Motor neuron (in vitro differentiated cells): ENCODE measurements at regions not wholly inside any gene's neighbourhood (a gene's known extent, or its start where the extent isn't known, plus 50 kb on each side); places are given as distances from the start of the nearest gene placed in this dataset.
"Not testable (repeated sequence)": the region's sequence is repeated elsewhere in the genome, so short reads cannot be mapped to it uniquely, and the experiment has no call there.

Source experiments
- ATAC-seq, 8 experiments: fragments of 200-7000 bp; cut with Tn5 transposase; replicated peaks in 6 of 8; 2 replicates each; pipeline ENCODE4 v1.8.0; 2021; ENCODE audit warnings: mild to moderate bottlenecking in 8 of 8, moderate library complexity in 8 of 8
- H3K27ac ChIP-seq, 2 donors: fragments of 250-450 bp; sonication (Bioruptor Pico); 2 replicates each; pipeline ENCODE4 v1.9.0; 2021; ENCODE audit warnings: antibody characterized with exemption in 2 of 2, mild to moderate bottlenecking in 2 of 2, moderate library complexity in 1 of 2
- H3K4me1 ChIP-seq, 2 donors: fragments of 250-450 bp; sonication (Bioruptor Pico); replicated peaks in 1 of 2; 2 replicates each; pipeline ENCODE4 v1.6.1; 2021; ENCODE audit warnings: antibody characterized with exemption in 2 of 2, mild to moderate bottlenecking in 2 of 2, moderate library complexity in 1 of 2
- H3K4me3 ChIP-seq, 5 donors: fragments of 250-450 bp; sonication (Bioruptor Pico); 2 replicates each; pipeline ENCODE4 v1.9.0; 2021; ENCODE audit warnings: antibody characterized with exemption in 5 of 5, mild to moderate bottlenecking in 5 of 5, moderate library complexity in 4 of 5
- WGBS, 10 experiments: fragments of 450-650 bp; shearing (Covaris generic); methylation state at CpG; one replicate each; pipeline ENCODE4 v1.0.0; 2022; 5-methylcytosine and 5-hydroxymethylcytosine counted together
- in situ Hi-C, 9 experiments: fragments of 400-800 bp; cut with MboI; loops; one replicate each; pipeline ENCODE4 v1.15.0; 2021; ENCODE audit warnings: low sequenced_read_pairs in 9 of 9, low pct_unique_long_range_greater_than_20kb in 2 of 9; ENCODE audit not compliant: unreplicated experiment in 9 of 9

DNA sequence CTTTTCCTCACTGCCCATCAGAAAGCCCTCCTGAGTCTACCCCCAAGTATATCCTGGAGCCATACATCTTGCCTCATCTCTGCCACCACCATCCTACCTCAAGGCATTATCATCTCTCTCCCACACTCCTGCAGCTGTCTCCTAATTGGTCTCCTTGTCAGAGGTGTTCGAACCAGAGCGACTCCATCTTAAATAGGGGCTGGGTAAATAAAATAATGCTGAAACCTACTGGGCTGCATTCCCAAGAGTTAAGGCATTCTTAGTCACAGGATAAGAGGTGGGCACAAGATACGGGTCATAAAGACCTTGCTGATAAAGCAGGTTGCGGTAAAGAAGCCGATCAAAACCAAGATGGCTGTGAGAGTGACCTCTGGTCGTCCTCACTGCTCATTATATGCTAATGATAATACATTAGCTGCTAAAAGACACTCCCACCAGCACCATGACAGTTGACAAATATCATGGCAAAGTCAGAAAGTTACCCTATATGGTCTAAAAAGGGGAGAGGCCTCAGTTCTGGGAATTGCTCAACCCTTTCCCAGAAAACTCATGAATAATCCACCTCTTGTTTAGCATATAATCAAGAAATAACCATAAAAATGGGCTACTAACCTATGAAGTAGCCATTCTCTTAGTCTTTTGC lies 97.0 kb upstream of the C16orf82 start:
- ATAC-seq, result peak in 3 of 8 experiments; percentile 16 to 71 (median 61)
- no peak overlapping the region for H3K4me3 ChIP-seq
- 20 to 80% (median 68%) methylated on average over 1 to 4 of the region's 6 CpGs; no CpG with 5 or more reads in 6 of the 10 experiments for WGBS, 10 experiments
- no peaks in the 10 kb centered on the region for H3K4me1 ChIP-seq
- in situ Hi-C loops, result no loop called here
- H3K27ac ChIP-seq, result no peak overlapping the region

DNA sequence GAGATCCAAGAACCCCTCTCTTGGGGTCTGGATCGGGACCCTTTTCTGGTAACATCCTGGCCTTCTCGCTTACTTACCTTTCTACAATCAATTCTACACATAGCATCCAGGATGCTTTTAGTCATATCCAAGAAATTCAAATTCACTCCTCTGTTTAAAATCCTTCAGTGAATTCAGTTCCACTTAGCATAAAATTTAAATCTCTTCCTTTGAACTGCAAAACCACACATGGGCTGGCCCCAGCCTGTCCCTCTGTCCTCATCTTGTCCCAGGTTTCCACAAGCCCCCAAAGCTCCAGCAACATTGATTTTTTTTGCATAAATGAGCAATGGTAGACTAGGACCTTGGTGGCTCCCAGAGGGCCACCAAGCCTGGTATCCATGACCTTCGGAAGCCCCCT lies 96.4 kb upstream of the C16orf82 start:
- in situ Hi-C loops, result no loop called here
- no peaks in the 10 kb centered on the region for H3K4me1 ChIP-seq
- WGBS, 10 experiments, result 40 to 100% (median 83%) methylated on average over 1 to 3 of the region's 3 CpGs; no CpG with 5 or more reads in 1 of the 10 experiments
- H3K4me3 ChIP-seq, result no peak overlapping the region
- ATAC-seq, result peak in 2 of 8 experiments; percentile 84 to 86
- no peak overlapping the region for H3K27ac ChIP-seq

DNA sequence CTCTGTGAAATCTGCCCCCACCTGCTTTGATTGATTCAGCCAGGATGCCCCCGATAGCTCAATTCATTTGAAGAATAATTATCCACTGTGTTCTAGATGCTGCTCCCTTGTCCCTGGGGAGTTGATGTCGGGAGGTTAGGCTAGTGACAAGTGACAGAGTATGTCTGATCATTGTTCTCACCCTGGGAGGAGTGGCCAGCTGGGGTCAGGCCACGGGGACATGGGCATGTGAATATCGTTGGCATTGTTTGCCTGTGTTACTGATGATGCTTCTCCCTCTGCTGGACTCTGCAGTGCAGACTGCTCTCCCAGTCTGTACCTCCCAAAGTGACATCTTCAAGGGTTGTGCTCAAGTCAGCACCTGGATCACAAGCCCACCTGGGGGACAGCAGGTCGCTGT lies 89.9 kb upstream of the C16orf82 start:
- 0 to 40% (median 20%) methylated on average over 1 to 4 of the region's 5 CpGs; no CpG with 5 or more reads in 5 of the 10 experiments for WGBS, 10 experiments
- Histone ChIP-seq H3K4me1 (peaks cover 7 to 11% of the 10 kb centered on the region in 2 donors), H3K4me3 (no peak overlapping the region), H3K27ac (no peak overlapping the region)
- in situ Hi-C loops, result no loop called here
- peak in 5 of 8 experiments; percentile 29 to 98 (median 95) for ATAC-seq

DNA sequence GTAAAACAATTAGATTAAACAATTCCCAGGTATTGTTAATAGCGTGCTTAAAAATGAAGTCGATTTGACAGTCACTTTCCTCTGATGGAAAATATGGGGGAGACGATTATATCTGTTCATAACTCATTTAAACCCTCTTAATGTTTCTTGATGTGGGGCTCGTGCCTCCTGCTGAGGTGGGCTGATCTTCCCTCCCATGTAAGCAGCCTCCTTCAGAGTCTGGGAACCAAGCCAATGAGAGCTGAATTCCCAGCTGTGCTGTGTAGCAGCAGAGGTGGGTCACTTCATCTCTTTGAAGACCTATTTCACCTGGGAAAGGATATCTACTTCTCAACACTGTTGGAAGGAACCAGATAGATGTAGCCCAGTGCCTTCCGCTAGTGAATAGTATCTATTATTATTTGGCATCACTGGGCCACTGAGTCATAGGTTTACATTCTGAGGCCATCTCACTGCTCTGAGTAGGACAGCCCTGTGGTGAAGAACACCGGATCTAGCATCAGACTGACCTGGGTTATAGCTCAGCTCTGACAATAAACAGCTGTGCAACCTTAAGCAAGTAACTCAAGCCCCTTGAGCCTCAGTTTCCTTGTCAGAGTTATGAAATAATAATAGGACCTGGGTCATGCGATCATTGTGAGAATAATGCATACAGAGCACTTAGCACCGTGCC lies 85.3 kb upstream of the C16orf82 start:
- H3K27ac ChIP-seq, result no peak overlapping the region
- peaks cover 10 to 16% of the 10 kb centered on the region in 2 donors for H3K4me1 ChIP-seq
- in situ Hi-C loops, result no loop called here
- H3K4me3 ChIP-seq, result no peak overlapping the region
- WGBS, 10 experiments, result 11 to 85% (median 53%) methylated on average over 3 to 8 of the region's 8 CpGs; no CpG with 5 or more reads in 3 of the 10 experiments
- ATAC-seq, result no peak

DNA sequence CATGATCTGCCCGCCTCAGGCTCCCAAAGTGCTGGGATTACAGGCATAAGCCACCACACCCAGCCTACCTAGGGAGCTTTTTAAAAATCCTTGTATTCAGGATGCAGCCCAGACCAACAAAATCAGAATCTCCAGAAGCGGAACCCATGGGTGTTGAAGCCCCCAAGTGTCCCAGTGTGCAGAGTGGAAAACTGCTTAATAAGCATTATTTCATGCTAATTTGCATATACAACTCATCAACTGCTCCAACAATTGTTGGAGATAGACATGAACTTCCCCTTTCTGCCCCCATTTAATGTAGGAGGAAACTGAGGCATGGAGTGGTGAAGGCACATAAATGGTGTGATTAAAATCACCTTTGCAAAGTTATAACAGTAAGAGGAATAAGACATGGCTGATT lies 84.3 kb upstream of the C16orf82 start:
- H3K4me1 ChIP-seq, result peaks cover 6 to 15% of the 10 kb centered on the region in 2 donors
- WGBS, 10 experiments, result 80 to 100% (median 80%) methylated on average over 1 of the region's 2 CpGs; no CpG with 5 or more reads in 7 of the 10 experiments
- no peak overlapping the region for H3K4me3 ChIP-seq
- no peak for ATAC-seq
- no peak overlapping the region for H3K27ac ChIP-seq
- in situ Hi-C loops, result no loop called here

DNA sequence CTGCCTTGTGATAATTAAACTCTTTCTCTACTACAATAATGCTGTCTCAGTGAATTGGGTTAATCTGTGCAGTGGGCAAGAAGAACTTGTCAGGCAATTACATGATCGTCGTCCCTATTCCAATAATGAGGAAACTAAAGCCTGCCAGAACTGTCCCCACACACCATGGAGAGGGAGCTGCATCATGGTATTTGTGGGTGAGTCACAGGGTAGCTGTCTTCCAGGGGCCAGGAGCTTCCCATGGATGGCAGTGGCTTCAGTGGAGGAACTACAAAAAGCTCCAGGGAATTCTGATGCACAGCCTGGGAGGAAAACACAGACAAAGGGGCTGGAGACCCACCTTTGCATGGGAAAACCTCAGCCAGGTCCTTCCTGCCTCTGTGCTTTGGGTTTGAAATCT lies 83.3 kb upstream of the C16orf82 start:
- in situ Hi-C loops, result no loop called here
- H3K27ac ChIP-seq, result no peak overlapping the region
- no peak overlapping the region for H3K4me3 ChIP-seq
- no peak for ATAC-seq
- WGBS, 10 experiments, result 0 to 100% (median 37%) methylated on average over 1 to 2 of the region's 2 CpGs; no CpG with 5 or more reads in 4 of the 10 experiments
- H3K4me1 ChIP-seq, result peaks cover 6 to 15% of the 10 kb centered on the region in 2 donors

DNA sequence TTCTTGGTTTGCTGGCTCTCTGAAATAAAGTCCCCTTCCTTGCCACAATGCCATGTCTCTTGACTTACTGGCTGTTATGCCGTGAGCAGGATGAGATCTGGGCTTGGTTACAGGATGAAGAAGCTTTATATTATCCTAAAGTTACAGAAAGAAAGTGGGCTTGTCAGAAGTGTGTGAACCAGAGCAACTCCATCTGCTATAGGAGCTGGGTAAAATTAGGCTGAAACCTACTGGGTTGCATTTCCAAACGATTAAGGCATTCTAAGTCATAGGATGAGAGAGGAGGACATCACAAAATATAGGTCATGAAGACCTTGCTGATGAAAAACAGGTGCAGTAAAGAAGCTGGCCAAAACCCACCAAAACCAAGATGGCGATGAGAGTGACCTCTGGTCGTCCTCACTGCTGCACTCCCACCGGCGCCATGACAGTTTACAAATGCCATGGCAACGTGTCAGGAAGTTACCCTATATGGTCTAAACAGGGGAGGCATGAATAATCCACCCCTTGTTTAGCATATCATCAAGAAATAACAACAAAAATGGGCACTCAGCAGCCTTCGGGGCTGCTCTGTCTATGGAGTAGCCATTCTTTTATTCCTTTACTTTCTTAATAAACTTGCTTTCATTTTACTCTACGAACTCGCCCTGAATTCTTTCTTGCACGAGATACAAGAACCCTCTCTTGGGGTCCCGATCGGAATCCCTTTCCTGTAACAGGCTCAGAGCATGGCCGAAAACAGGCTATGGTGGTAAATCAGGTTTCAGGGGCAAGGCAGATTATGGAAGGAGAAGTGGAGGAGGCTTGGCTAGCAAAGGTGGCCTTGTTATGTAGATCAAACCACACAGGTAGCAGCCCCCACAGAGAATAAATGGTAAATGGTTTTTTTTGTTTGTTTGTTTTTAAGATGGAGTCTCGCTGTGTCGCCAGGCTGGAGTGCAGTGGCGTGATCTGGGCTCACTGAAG lies 81.3 kb upstream of the C16orf82 start:
- peak overlapping the region; percentile 45 to 64 for H3K27ac ChIP-seq
- WGBS, 10 experiments, result 25 to 85% (median 65%) methylated on average over 3 to 16 of the region's 17 CpGs; no CpG with 5 or more reads in 2 of the 10 experiments
- H3K4me1 ChIP-seq, result peaks cover 6 to 15% of the 10 kb centered on the region in 2 donors
- no peak for ATAC-seq
- in situ Hi-C loops, result no loop called here
- no peak overlapping the region for H3K4me3 ChIP-seq

DNA sequence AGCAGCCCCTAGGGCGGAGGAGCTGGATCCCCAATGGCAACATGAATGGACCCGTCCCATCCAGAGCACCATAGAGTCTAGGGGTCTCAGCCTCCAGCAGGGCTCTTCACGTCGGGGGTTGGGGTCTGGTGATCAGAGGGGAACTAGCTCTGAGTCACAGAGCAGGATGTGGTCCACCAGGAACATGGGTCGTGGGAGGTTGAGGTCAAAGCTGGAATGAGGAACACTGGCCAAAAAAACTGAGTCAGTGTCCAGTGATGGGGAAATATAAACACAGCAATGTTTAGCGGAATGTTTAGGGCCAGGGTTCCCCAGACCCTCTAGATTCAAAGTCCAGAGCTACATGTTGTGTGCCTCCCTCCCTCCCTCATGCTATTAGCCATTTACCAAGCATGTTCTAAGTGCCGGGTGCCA lies 79.1 kb upstream of the C16orf82 start:
- ATAC-seq, result no peak
- Histone ChIP-seq H3K4me1 (peaks cover 6 to 15% of the 10 kb centered on the region in 2 donors), H3K27ac (no peak overlapping the region), H3K4me3 (no peak overlapping the region)
- in situ Hi-C loops, result no loop called here
- 17 to 75% (median 54%) methylated on average over 1 to 4 of the region's 7 CpGs; no CpG with 5 or more reads in 5 of the 10 experiments for WGBS, 10 experiments

DNA sequence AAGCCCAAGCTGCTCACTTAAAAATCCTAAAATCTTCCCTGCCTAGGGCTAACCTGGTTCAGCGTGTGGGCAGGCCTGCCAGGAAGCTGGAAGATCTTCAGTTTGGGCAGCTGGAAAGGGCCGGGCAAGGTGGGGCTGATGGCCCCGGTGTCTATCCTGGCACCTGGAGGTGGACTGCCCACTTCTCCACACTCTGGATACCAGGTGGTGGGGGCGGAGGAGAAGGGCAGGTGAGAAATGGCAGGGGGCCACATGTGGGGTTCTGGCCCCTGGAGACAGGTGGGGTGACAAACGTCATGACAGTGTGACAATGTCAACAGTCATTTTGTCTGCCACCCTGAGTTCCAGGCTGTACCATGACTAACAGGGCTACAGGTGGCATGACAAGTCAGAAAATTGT lies 78.5 kb upstream of the C16orf82 start:
- H3K4me3 ChIP-seq, result no peak overlapping the region
- H3K4me1 ChIP-seq, result peaks cover 8 to 19% of the 10 kb centered on the region in 2 donors
- H3K27ac ChIP-seq, result no peak overlapping the region
- in situ Hi-C loops, result no loop called here
- WGBS, 10 experiments, result 80 to 100% (median 90%) methylated on average over 2 of the region's 5 CpGs; no CpG with 5 or more reads in 7 of the 10 experiments
- no peak for ATAC-seq

DNA sequence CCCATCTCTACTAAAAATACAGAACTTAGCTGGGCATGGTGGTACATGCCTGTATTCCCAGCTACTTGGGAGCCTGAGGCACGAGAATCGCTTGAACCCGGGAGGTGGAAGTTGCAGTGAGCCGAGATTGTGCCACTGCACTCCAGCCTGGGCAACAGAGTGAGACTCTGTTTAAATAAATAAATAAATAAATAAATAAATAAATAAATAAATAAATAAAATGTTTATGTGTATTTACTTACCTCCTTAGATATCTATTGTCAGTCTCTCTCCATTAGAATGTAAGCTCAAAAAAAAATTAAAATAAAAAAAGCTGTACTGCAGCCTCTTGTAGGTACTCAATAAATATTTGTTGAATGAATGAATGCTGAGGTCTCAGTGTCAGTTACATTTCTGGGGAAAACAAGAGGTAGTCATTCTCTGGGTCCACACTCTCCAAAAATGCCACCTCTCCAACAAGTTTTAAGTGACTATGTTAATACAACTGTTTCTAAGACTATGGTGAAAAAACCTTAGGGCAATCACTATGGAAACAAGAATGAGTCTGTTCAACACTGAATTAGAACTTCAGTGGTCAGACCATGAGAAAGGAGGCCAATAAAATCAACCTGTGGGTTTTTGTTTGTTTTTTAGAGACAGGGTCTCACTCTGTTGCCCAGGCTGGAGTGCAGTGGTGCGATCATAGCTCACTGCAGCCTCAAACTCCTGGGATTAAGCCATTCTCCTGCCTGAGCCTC lies 76.2 kb upstream of the C16orf82 start:
- ATAC-seq, H3K4me3 ChIP-seq, in situ Hi-C loops, H3K27ac ChIP-seq: not testable (repeated sequence)
- H3K4me1 ChIP-seq, result peaks cover 17 to 20% of the 10 kb centered on the region in 2 donors
- 50 to 100% (median 83%) methylated on average over 1 to 5 of the region's 5 CpGs; no CpG with 5 or more reads in 3 of the 10 experiments for WGBS, 10 experiments

DNA sequence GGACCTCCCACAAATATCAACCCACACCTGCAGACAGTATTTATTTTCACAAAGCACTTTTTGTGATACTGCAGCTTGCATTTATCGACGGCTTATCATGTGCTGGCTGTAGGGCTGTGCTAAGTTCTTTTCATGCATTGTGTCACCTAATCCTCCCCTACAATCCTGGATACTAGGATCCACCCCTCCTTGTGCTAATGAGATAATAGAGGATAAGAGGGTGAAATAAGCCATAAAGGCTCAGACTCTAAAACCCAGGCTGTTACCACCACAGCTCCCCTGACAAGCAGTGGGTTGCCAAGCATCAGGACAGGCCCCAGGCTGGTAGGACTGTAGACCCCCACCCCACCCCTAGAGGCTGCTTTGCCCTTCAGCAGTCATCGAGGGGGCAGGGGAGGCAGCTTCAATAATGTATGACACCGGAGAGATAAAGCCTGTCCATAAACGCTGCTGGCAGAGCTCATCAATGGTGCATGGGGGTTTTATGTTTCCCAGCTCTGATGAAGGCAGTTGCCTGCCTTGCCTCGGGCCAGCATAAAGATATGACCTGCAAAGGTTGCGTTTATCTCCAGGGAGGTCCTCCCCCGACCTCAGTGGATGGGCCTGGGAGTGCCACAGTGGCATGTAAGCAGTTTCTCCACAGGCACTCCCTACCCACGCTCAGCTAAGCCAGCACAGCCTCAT lies 73.9 kb upstream of the C16orf82 start:
- no peak overlapping the region for H3K4me3 ChIP-seq
- in situ Hi-C loops, result no loop called here
- WGBS, 10 experiments, result 58 to 73% (median 68%) methylated on average over 2 to 6 of the region's 9 CpGs; no CpG with 5 or more reads in 6 of the 10 experiments
- no peak overlapping the region for H3K27ac ChIP-seq
- ATAC-seq, result peak in 3 of 8 experiments; percentile 14 to 51 (median 50)
- H3K4me1 ChIP-seq, result peaks cover 6 to 11% of the 10 kb centered on the region in 2 donors

DNA sequence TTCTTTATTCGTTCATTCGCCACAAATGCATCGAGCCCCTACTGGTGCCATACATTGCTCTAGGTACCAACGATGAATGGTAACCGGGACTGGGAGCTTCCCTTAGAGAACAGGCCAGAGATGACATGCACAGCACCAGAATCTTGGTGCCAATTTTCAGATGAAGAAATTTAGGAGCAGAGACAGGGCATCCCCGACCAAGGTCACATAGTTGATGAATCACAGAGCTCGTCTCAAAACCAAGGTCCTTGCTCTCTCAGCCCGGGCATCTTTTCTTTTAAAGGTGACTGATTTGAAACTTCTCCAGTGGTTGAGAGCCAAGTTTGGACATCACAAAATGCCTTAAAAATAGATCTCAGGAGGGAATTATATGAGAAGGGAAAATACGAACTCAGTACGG lies 73.2 kb upstream of the C16orf82 start:
- WGBS, 10 experiments, result 0 to 100% (median 73%) methylated on average over 2 to 6 of the region's 10 CpGs; no CpG with 5 or more reads in 2 of the 10 experiments
- in situ Hi-C loops, result no loop called here
- Histone ChIP-seq H3K27ac (no peak overlapping the region), H3K4me3 (no peak overlapping the region), H3K4me1 (peaks cover 6 to 11% of the 10 kb centered on the region in 2 donors)
- no peak for ATAC-seq
